Neuronal stem cell (in vitro differentiated cells): ENCODE measurements at regions not wholly inside any gene's neighbourhood (a gene's known extent, or its start where the extent isn't known, plus 50 kb on each side); places are given as distances from the start of the nearest gene placed in this dataset.
A peak's percentile ranks its signal among the peaks of the same experiment; 100 is the strongest.

Experiments used
- DNase-seq: peaks from one replicate; pipeline ENCODE4 v3.0.0-alpha.2; 2013; ENCODE audit warnings: low spot score
- H2AFZ ChIP-seq: one replicate; pipeline ENCODE4 v1.6.1; 2013; ENCODE audit warnings: mild to moderate bottlenecking, low read length, inconsistent platforms
- H2AK5ac ChIP-seq: 2 replicates; pipeline ENCODE4 v1.6.1; 2013; ENCODE audit warnings: low read depth, mild to moderate bottlenecking, inconsistent platforms, low read length, moderate library complexity, mixed read lengths
- H2BK120ac ChIP-seq: 2 replicates; pipeline ENCODE4 v1.6.1; 2013; ENCODE audit warnings: low read depth, mild to moderate bottlenecking, inconsistent platforms, low read length, moderate library complexity, mixed read lengths
- H2BK12ac ChIP-seq: one replicate; pipeline ENCODE4 v1.6.1; 2013; ENCODE audit warnings: low read length, inconsistent platforms
- H2BK15ac ChIP-seq: 2 replicates; pipeline ENCODE4 v1.6.1; 2013; ENCODE audit warnings: mild to moderate bottlenecking, low read length, inconsistent platforms, mixed read lengths
- H2BK5ac ChIP-seq: one replicate; pipeline ENCODE4 v1.6.1; 2013; ENCODE audit warnings: inconsistent platforms, mild to moderate bottlenecking, low read length, moderate library complexity
- H3K14ac ChIP-seq: one replicate; pipeline ENCODE4 v1.6.1; 2013; ENCODE audit warnings: low read length, inconsistent platforms
- H3K18ac ChIP-seq: 2 replicates; pipeline ENCODE4 v1.6.1; 2013; ENCODE audit warnings: low read length, inconsistent platforms
- H3K23ac ChIP-seq: 2 replicates; pipeline ENCODE4 v1.6.1; 2013; ENCODE audit warnings: low read depth, mild to moderate bottlenecking, mixed read lengths, low read length, inconsistent platforms; ENCODE audit not compliant: poor library complexity
- H3K27ac ChIP-seq: replicated peaks from 3 replicates; pipeline ENCODE4 v1.5.1; 2013; ENCODE audit warnings: low read length, inconsistent platforms
- H3K27me3 ChIP-seq, 3 experiments: 2 replicates each; pipeline ENCODE4 v1.6.1; 2013; ENCODE audit warnings: low read length in 3 of 3, mild to moderate bottlenecking in 2 of 3, inconsistent platforms in 1 of 3, low read depth in 1 of 3, mixed read lengths in 1 of 3, moderate library complexity in 1 of 3; ENCODE audit not compliant: control insufficient read depth in 3 of 3, insufficient read depth in 3 of 3
- H3K36me3 ChIP-seq, 2 donors: replicated peaks in 1 of 2; 2 replicates each; pipeline ENCODE4 v1.6.1; 2013; ENCODE audit warnings: low read length in 2 of 2; ENCODE audit not compliant: control insufficient read depth in 2 of 2, insufficient read depth in 2 of 2
- H3K4ac ChIP-seq: 2 replicates; pipeline ENCODE4 v1.6.1; 2013; ENCODE audit warnings: inconsistent platforms, mild to moderate bottlenecking, low read length, moderate library complexity
- H3K4me1 ChIP-seq, 2 donors: 1 replicate in 1 of 2; 2 replicates in 1 of 2; pipeline ENCODE4 v1.6.1; 2013; ENCODE audit warnings: low read length in 2 of 2, low read depth in 1 of 2; ENCODE audit not compliant: control insufficient read depth in 2 of 2, insufficient read depth in 1 of 2
- H3K4me2 ChIP-seq: one replicate; pipeline ENCODE4 v1.6.1; 2013; ENCODE audit warnings: mild to moderate bottlenecking, low read length, inconsistent platforms; ENCODE audit not compliant: insufficient read depth, poor library complexity, severe bottlenecking
- H3K4me3 ChIP-seq, 2 donors: 2 replicates each; pipeline ENCODE4 v1.5.1; 2013; ENCODE audit warnings: low read length in 2 of 2, mild to moderate bottlenecking in 2 of 2, inconsistent platforms in 1 of 2, moderate library complexity in 1 of 2
- H3K79me1 ChIP-seq: one replicate; pipeline ENCODE4 v1.6.1; 2013; ENCODE audit warnings: low read depth, mild to moderate bottlenecking, inconsistent platforms, low read length, moderate library complexity
- H3K9ac ChIP-seq: one replicate; pipeline ENCODE4 v1.6.1; 2013; ENCODE audit warnings: mild to moderate bottlenecking, low read depth, low read length, inconsistent platforms; ENCODE audit not compliant: poor library complexity
- H3K9me3 ChIP-seq, 2 donors: replicated peaks in 1 of 2; 2 replicates each; pipeline versions ENCODE3 to v1.6.1; 2013; ENCODE audit warnings: low read length in 2 of 2, mild to moderate bottlenecking in 2 of 2, inconsistent platforms in 1 of 2, low read depth in 1 of 2, mixed read lengths in 1 of 2, moderate library complexity in 1 of 2; ENCODE audit not compliant: control insufficient read depth in 2 of 2, insufficient read depth in 1 of 2
- H4K8ac ChIP-seq: one replicate; pipeline ENCODE4 v1.6.1; 2013; ENCODE audit warnings: low read depth, mild to moderate bottlenecking, inconsistent platforms, low read length, moderate library complexity
- H4K91ac ChIP-seq: one replicate; pipeline ENCODE4 v1.6.1; 2013; ENCODE audit warnings: low read length, low read depth, mild to moderate bottlenecking, inconsistent platforms; ENCODE audit not compliant: poor library complexity
- WGBS, 2 donors: extraction: QIAGEN DNeasy Blood & Tissue Kit; methylation state at CpG; one replicate each; pipeline ENCODE4 v1.1.7; 2013; ENCODE audit warnings: missing lambda C conversion rate in 2 of 2, mixed read lengths in 1 of 2; ENCODE audit not compliant: insufficient read length in 2 of 2, insufficient replicate concordance in 1 of 2; ENCODE audit errors: extremely low coverage in 2 of 2; 5-methylcytosine and 5-hydroxymethylcytosine counted together

- WGBS, 2 donors: no CpG with 5 or more reads among the region's 9 CpGs
- Histone ChIP-seq H3K9me3 (peaks cover 0 to 2% of the 10 kb centered on the region in 2 donors), H4K91ac (no peak overlapping the region), H3K14ac (no peak overlapping the region), H3K18ac (no peak overlapping the region), H3K9ac (peak overlapping the region; percentile 63), H3K4ac (no peak overlapping the region), H3K27me3 (no peaks in the 10 kb centered on the region), H2BK12ac (no peak overlapping the region), H3K4me2 (no peak overlapping the region), H2BK5ac (no peak overlapping the region), H2BK120ac (no peak overlapping the region), H3K23ac (no peak overlapping the region), H3K27ac (no peak overlapping the region), H3K4me3 (no peak overlapping the region), H3K79me1 (no peaks in the 10 kb centered on the region), H2AFZ (no peak overlapping the region), H3K4me1 (no peaks in the 10 kb centered on the region), H2AK5ac (no peak overlapping the region), H3K36me3 (no peaks in the 10 kb centered on the region), H4K8ac (no peak overlapping the region), H2BK15ac (no peak overlapping the region)
- DNase-seq: peak; percentile 21
Observed at GRCh38 chr7:42831718-42832522, 80.0 kb downstream of the C7orf25 start.

DNA sequence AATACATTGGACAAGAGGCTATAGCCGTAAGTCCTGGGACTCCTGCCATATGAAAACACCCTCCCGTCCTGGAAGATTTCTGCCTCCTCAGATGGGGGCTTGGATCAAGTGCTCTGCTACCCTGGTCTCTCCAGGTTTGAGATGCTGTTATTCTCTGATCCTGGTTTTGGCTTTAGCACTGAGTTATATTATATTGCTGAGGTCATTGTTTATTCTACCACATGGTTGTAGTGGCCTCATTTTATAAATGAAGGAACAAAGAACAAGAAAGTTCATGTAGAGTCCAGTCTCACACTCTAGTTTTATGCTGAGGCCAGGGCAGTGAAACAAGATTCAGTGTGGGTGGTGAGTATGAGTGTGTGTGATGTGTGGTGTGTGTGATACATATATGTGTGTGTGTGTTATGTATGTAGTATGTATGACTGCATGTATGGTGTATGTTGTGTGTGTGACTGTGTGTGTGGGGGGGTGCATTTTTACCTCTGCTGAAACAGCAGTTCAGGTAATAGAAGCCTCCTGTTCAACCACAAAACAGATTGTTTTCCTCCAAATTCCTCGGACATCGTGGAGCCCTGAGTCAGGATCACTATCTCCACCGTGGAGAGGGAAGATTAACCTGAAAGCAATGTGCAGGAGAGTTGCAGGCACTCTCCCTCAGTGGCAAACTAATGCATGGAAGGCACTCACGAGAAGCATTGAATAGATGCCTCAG, 80.7 kb downstream of the C7orf25 start:
- Histone ChIP-seq H3K27ac (no peak overlapping the region), H4K8ac (no peak overlapping the region), H2BK12ac (no peak overlapping the region)

GRCh38 chr7:42812779-42813178, 99.1 kb downstream of the C7orf25 start:
- no peak overlapping the region for H4K91ac ChIP-seq
- H3K27me3 ChIP-seq: no peaks in the 10 kb centered on the region
- no peak overlapping the region for H3K18ac ChIP-seq
- H3K36me3 ChIP-seq: no peaks in the 10 kb centered on the region
- H2BK120ac ChIP-seq: no peak overlapping the region
- H3K9me3 ChIP-seq: no peaks in the 10 kb centered on the region
- no peaks in the 10 kb centered on the region for H3K79me1 ChIP-seq
- no peaks in the 10 kb centered on the region for H3K4me1 ChIP-seq
- H3K23ac ChIP-seq: no peak overlapping the region
- no peak overlapping the region for H3K9ac ChIP-seq
- no peak overlapping the region for H2BK15ac ChIP-seq
- no peak overlapping the region for H3K4ac ChIP-seq
- H3K4me3 ChIP-seq: no peak overlapping the region
- no peak overlapping the region for H2BK12ac ChIP-seq
- H4K8ac ChIP-seq: no peak overlapping the region
- DNase-seq: no peak
- no peak overlapping the region for H3K27ac ChIP-seq
- no peak overlapping the region for H3K4me2 ChIP-seq
- no peak overlapping the region for H3K14ac ChIP-seq
- H2BK5ac ChIP-seq: no peak overlapping the region
- no peak overlapping the region for H2AK5ac ChIP-seq
- WGBS, 2 donors: no CpG with 5 or more reads among the region's 1 CpG
- no peak overlapping the region for H2AFZ ChIP-seq

More for the DNA sequence above, 80.7 kb downstream of the C7orf25 start:
- Histone ChIP-seq H3K36me3 (no peaks in the 10 kb centered on the region), H3K14ac (no peak overlapping the region), H2BK5ac (no peak overlapping the region), H3K79me1 (no peaks in the 10 kb centered on the region), H3K9ac (no peak overlapping the region), H3K4me2 (no peak overlapping the region), H3K23ac (no peak overlapping the region), H3K4me1 (no peaks in the 10 kb centered on the region), H4K91ac (no peak overlapping the region), H3K9me3 (peaks cover 0 to 2% of the 10 kb centered on the region in 2 donors), H2AK5ac (no peak overlapping the region), H2BK15ac (no peak overlapping the region), H2BK120ac (no peak overlapping the region), H3K4me3 (no peak overlapping the region), H3K4ac (no peak overlapping the region), H3K18ac (no peak overlapping the region), H2AFZ (no peak overlapping the region), H3K27me3 (no peaks in the 10 kb centered on the region)
- DNase-seq: no peak
- WGBS, 2 donors: no CpG with 5 or more reads among the region's 6 CpGs

- H3K4me2 ChIP-seq: no peak overlapping the region
- no peak overlapping the region for H4K91ac ChIP-seq
- H3K4me3 ChIP-seq: no peak overlapping the region
- no peaks in the 10 kb centered on the region for H3K36me3 ChIP-seq
- H3K9ac ChIP-seq: no peak overlapping the region
- no peak overlapping the region for H3K14ac ChIP-seq
- no peak overlapping the region for H3K23ac ChIP-seq
- no peaks in the 10 kb centered on the region for H3K4me1 ChIP-seq
- no peak overlapping the region for H2BK5ac ChIP-seq
- H2AK5ac ChIP-seq: no peak overlapping the region
- no peak for DNase-seq
- H3K18ac ChIP-seq: no peak overlapping the region
- H3K9me3 ChIP-seq: peaks cover 0 to 3% of the 10 kb centered on the region in 2 donors
- H3K4ac ChIP-seq: no peak overlapping the region
- WGBS, 2 donors: no CpG with 5 or more reads among the region's 2 CpGs
- no peak overlapping the region for H3K27ac ChIP-seq
- no peak overlapping the region for H4K8ac ChIP-seq
- no peak overlapping the region for H2AFZ ChIP-seq
- H3K27me3 ChIP-seq: no peaks in the 10 kb centered on the region
- H3K79me1 ChIP-seq: no peaks in the 10 kb centered on the region
- no peak overlapping the region for H2BK12ac ChIP-seq
- H2BK15ac ChIP-seq: no peak overlapping the region
- no peak overlapping the region for H2BK120ac ChIP-seq
Observed at GRCh38 chr7:42805601-42806000, 106.3 kb downstream of the C7orf25 start.
